ENCODE measurements at regions not wholly inside any gene's neighbourhood (a gene's known extent, or its start where the extent isn't known, plus 50 kb on each side); places are given as distances from the start of the nearest gene placed in this dataset.
"Not testable (repeated sequence)": the region's sequence is repeated elsewhere in the genome, so short reads cannot be mapped to it uniquely, and the experiment has no call there.

GRCh38 chr2:40690525-40690924 is 238.6 kb upstream of the SLC8A1 start:
- DNase-seq (ENCODE audit: low read depth), result no peak
- no peak for TF ChIP-seq CTCF (IDR thresholded peaks at IDR 0.05; ENCODE audit: control insufficient read depth, insufficient read depth, low read depth, low read length, missing control alignments)
- H3K4me3 ChIP-seq (ENCODE audit: control insufficient read depth, low read depth, low read length), result no peak overlapping the region

DNA sequence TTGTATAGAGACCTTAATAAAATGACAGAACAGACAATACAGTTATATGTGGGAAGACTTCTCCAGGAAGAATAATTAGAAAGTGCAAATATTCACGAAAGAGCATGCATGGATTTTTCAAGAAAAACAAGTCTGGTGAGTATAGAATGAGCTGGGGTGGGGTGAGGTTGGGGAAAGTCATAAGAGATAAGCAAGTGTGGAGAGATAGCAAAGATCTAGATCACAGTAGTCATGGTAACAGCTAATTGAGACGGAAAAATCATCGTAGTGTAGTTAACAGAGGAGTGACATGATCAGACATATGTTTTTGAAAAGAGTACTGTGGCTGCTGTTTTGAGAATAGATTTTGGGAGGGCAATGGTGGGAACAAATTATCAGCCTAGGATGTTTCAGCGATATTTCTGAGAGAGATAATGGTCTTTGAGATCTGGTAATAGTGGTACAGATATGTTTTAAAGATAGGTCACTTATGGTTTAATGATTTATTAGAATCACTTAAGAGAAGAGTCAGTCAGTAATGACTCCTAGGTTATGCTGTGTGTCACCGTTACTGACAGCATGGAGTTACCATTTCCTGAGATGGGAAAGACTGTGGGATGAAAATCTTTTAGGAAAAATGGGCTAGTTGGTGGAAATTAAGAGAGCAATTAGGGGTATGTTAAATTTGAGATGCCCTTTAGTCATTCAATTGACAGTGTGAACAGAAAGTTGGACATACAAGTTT is 248.5 kb upstream of the SLC8A1 start:
- no peak for TF ChIP-seq CTCF (IDR thresholded peaks at IDR 0.05; ENCODE audit: control insufficient read depth, insufficient read depth, low read depth, low read length, missing control alignments)
- H3K4me3 ChIP-seq (ENCODE audit: control insufficient read depth, low read depth, low read length), result no peak overlapping the region
- no peak for DNase-seq (ENCODE audit: low read depth)

DNA sequence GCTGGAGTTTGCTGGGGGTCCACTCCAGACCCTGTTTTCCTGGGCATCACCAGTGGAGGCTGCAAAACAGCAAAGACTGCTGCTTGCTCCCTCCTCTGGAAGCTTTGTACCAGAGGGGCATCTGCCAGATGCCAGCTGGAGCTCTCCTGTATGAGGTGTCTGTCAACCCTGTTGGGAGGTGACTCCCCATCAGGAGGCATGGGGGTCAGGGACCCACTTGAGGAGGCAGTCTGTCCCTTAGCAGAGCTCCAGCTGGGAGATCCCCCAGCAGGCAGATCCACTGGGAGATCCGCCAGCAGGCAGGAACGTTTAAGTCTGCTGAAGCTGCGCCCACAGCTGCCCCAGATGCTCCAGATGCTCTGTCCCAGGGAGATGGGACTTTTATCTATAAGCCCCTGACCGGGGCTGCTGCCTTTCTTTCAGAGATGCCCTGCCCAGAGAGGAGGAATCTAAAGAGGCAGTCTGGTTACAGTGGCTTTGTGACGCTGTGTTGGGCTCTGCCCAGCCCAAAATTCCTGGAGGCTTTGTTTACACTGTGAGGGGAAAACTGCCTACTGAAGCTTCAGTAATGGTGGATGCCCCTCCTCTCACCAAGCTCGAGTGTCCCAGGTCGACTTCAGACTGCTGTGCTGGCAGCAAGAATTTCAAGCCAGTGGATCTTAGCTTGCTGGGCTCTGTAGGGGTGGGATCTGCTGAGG is 260.5 kb upstream of the SLC8A1 start:
- not testable (repeated sequence) for DNase-seq (ENCODE audit: low read depth); H3K4me3 ChIP-seq (ENCODE audit: control insufficient read depth, low read depth, low read length)

GRCh38 chr2:40716879-40717278 is 265.0 kb upstream of the SLC8A1 start:
- TF ChIP-seq CTCF (IDR thresholded peaks at IDR 0.05; ENCODE audit: control insufficient read depth, insufficient read depth, low read depth, low read length, missing control alignments), result no peak
- peak overlapping the region; percentile 29 for H3K4me3 ChIP-seq (ENCODE audit: control insufficient read depth, low read depth, low read length)

GRCh38 chr2:40719414-40719813 is 267.5 kb upstream of the SLC8A1 start:
- H3K4me3 ChIP-seq (ENCODE audit: control insufficient read depth, low read depth, low read length), result no peak overlapping the region
- no peak for DNase-seq (ENCODE audit: low read depth)
- TF ChIP-seq CTCF (IDR thresholded peaks at IDR 0.05; ENCODE audit: control insufficient read depth, insufficient read depth, low read depth, low read length, missing control alignments), result no peak

More at GRCh38 chr2:40716879-40717278, 265.0 kb upstream of the SLC8A1 start:
- DNase-seq (ENCODE audit: low read depth), result peak; percentile 73

GRCh38 chr2:40721595-40721994 is 269.7 kb upstream of the SLC8A1 start:
- no peak for DNase-seq (ENCODE audit: low read depth)
- no peak for TF ChIP-seq CTCF (IDR thresholded peaks at IDR 0.05; ENCODE audit: control insufficient read depth, insufficient read depth, low read depth, low read length, missing control alignments)
- no peak overlapping the region for H3K4me3 ChIP-seq (ENCODE audit: control insufficient read depth, low read depth, low read length)

GRCh38 chr2:40723194-40723593 is 271.3 kb upstream of the SLC8A1 start:
- H3K4me3 ChIP-seq (ENCODE audit: control insufficient read depth, low read depth, low read length), result no peak overlapping the region
- DNase-seq (ENCODE audit: low read depth), result no peak
- TF ChIP-seq CTCF (IDR thresholded peaks at IDR 0.05; ENCODE audit: control insufficient read depth, insufficient read depth, low read depth, low read length, missing control alignments), result no peak
